ENCODE measurements at regions not wholly inside any gene's neighbourhood (a gene's known extent, or its start where the extent isn't known, plus 50 kb on each side); places are given as distances from the start of the nearest gene placed in this dataset.

DNA sequence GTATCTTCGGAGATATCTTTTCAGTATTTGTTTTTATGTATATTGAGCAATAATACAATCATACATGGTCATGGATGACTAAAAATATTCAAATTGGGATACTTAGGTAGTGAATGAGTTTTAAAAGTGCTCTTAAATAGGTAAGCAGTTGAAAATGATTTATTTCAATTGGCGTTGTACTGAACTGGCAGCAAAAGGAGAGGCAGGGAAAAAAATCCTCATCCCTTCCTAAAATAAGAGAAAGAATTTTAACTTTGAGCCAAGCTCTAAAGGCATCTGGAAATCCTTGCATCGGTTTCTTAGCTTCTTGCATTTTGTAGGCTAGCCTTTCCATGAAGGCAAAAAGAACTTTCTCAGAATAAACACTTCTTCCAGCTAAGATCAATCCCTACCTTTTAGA lies 125.2 kb downstream of the MGST1 start:
- TF ChIP-seq, protein P1, sequence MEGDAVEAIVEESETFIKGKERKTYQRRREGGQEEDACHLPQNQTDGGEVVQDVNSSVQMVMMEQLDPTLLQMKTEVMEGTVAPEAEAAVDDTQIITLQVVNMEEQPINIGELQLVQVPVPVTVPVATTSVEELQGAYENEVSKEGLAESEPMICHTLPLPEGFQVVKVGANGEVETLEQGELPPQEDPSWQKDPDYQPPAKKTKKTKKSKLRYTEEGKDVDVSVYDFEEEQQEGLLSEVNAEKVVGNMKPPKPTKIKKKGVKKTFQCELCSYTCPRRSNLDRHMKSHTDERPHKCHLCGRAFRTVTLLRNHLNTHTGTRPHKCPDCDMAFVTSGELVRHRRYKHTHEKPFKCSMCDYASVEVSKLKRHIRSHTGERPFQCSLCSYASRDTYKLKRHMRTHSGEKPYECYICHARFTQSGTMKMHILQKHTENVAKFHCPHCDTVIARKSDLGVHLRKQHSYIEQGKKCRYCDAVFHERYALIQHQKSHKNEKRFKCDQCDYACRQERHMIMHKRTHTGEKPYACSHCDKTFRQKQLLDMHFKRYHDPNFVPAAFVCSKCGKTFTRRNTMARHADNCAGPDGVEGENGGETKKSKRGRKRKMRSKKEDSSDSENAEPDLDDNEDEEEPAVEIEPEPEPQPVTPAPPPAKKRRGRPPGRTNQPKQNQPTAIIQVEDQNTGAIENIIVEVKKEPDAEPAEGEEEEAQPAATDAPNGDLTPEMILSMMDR (conservative IDR thresholded peaks at IDR 0.05; ENCODE audit: low read depth in 2 of 2), result no peak
- TF ChIP-seq EZH2phosphoT487 (IDR thresholded peaks at IDR 0.05; ENCODE audit: unreplicated experiment), result no peak
- no peak for TF ChIP-seq EZH2 (IDR thresholded peaks at IDR 0.05; ENCODE audit: low read depth, unreplicated experiment)
- TF ChIP-seq, protein P2, sequence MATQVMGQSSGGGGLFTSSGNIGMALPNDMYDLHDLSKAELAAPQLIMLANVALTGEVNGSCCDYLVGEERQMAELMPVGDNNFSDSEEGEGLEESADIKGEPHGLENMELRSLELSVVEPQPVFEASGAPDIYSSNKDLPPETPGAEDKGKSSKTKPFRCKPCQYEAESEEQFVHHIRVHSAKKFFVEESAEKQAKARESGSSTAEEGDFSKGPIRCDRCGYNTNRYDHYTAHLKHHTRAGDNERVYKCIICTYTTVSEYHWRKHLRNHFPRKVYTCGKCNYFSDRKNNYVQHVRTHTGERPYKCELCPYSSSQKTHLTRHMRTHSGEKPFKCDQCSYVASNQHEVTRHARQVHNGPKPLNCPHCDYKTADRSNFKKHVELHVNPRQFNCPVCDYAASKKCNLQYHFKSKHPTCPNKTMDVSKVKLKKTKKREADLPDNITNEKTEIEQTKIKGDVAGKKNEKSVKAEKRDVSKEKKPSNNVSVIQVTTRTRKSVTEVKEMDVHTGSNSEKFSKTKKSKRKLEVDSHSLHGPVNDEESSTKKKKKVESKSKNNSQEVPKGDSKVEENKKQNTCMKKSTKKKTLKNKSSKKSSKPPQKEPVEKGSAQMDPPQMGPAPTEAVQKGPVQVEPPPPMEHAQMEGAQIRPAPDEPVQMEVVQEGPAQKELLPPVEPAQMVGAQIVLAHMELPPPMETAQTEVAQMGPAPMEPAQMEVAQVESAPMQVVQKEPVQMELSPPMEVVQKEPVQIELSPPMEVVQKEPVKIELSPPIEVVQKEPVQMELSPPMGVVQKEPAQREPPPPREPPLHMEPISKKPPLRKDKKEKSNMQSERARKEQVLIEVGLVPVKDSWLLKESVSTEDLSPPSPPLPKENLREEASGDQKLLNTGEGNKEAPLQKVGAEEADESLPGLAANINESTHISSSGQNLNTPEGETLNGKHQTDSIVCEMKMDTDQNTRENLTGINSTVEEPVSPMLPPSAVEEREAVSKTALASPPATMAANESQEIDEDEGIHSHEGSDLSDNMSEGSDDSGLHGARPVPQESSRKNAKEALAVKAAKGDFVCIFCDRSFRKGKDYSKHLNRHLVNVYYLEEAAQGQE (IDR thresholded peaks at IDR 0.05; ENCODE audit: unreplicated experiment), result no peak
- no peak for TF ChIP-seq POLR2AphosphoS5 (IDR thresholded peaks at IDR 0.05; ENCODE audit: low read depth)
- no peak for TF ChIP-seq CREB1 (CRISPR knock-in tag; IDR thresholded peaks at IDR 0.05; ENCODE audit: low read depth)
- TF ChIP-seq JUNB (IDR thresholded peaks at IDR 0.05; ENCODE audit: unreplicated experiment), result no peak
- TF ChIP-seq, protein P3, sequence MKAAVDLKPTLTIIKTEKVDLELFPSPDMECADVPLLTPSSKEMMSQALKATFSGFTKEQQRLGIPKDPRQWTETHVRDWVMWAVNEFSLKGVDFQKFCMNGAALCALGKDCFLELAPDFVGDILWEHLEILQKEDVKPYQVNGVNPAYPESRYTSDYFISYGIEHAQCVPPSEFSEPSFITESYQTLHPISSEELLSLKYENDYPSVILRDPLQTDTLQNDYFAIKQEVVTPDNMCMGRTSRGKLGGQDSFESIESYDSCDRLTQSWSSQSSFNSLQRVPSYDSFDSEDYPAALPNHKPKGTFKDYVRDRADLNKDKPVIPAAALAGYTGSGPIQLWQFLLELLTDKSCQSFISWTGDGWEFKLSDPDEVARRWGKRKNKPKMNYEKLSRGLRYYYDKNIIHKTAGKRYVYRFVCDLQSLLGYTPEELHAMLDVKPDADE (IDR thresholded peaks at IDR 0.05), result no peak
- no peak for TF ChIP-seq ZNF331 (CRISPR knock-in tag; IDR thresholded peaks at IDR 0.05; ENCODE audit: low read depth)
- no peak for TF ChIP-seq ZNF114 (CRISPR knock-in tag; IDR thresholded peaks at IDR 0.05)
- no peak for TF ChIP-seq STAT1 (IDR thresholded peaks at IDR 0.05; ENCODE audit: unreplicated experiment)
